ENCODE measurements at regions not wholly inside any gene's neighbourhood (a gene's known extent, or its start where the extent isn't known, plus 50 kb on each side); places are given as distances from the start of the nearest gene placed in this dataset.

DNA sequence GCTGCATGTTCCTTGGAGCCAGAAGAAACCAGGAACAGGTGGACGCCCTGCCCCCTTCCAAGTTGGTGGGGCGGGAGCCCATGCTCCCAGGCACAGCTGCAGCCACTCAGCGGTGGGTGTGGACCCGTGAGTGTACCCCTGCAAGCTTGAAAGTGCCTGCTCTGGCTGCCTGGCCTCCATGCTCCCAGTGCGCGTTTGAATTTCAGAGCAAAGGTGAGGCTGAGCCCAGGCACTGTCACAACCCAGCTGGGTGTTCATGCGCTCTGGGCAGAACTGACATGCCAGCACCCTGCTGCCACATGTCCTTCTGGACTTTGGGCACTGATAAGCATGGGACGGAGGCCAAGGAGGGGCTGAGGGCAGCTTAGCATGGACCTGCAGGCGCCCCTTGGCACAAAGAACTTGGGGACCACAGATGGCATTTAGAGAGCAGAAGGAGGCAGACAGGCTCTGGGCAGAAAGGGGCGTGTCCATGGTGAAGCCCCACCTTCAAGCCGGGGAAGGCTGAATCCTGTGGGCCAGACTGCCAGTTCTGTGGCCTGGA lies 402.0 kb upstream of the NRG3 start:
- Histone ChIP-seq H3K27ac (ENCODE audit: low read depth in 1 of 2, low read length in 2 of 2) (no peak overlapping the region), H3K4me2 (replicated peaks; ENCODE audit: extremely low read depth, low read length, poor library complexity, severe bottlenecking) (no peak overlapping the region), H4K20me1 (ENCODE audit: insufficient read depth, low read length) (no peaks in the 10 kb centered on the region), H3K4me3 (replicated peaks in 1 of 3; ENCODE audit: low read depth in 2 of 3, low read length in 3 of 3) (no peak overlapping the region), H3K27me3 (ENCODE audit: control insufficient read depth in 2 of 2, insufficient read depth in 2 of 2, low read length in 2 of 2) (no peaks in the 10 kb centered on the region), H3K36me3 (replicated peaks in 1 of 2; ENCODE audit: control insufficient read depth in 1 of 2, insufficient read depth in 2 of 2, low read length in 2 of 2) (no peaks in the 10 kb centered on the region), H3K9me3 (replicated peaks in 1 of 2; ENCODE audit: control insufficient read depth in 1 of 2, insufficient read depth in 1 of 2, low read length in 2 of 2) (peaks cover 4 to 15% of the 10 kb centered on the region in 2 donors), H3K79me2 (ENCODE audit: insufficient read depth, low read length) (no peaks in the 10 kb centered on the region), H3K9ac (ENCODE audit: insufficient read depth, low read length, poor library complexity, severe bottlenecking) (no peak overlapping the region), H2AFZ (ENCODE audit: insufficient read depth, low read depth, low read length, poor library complexity, severe bottlenecking) (no peak overlapping the region), H3K4me1 (ENCODE audit: control insufficient read depth in 1 of 2, insufficient read depth in 2 of 2, low read length in 2 of 2) (no peaks in the 10 kb centered on the region)
- no peak for DNase-seq
- Mint-ChIP-seq H3K4me3 (no peak overlapping the region), H3K9me3 (peaks cover 6 to 11% (median 9%) of the 10 kb centered on the region in 7 donors), H3K4me1 (no peaks in the 10 kb centered on the region), H3K36me3 (no peaks in the 10 kb centered on the region), H3K27ac (no peak overlapping the region), H3K27me3 (ENCODE audit: low read depth in 3 of 3) (no peaks in the 10 kb centered on the region)
- TF ChIP-seq, protein P1, sequence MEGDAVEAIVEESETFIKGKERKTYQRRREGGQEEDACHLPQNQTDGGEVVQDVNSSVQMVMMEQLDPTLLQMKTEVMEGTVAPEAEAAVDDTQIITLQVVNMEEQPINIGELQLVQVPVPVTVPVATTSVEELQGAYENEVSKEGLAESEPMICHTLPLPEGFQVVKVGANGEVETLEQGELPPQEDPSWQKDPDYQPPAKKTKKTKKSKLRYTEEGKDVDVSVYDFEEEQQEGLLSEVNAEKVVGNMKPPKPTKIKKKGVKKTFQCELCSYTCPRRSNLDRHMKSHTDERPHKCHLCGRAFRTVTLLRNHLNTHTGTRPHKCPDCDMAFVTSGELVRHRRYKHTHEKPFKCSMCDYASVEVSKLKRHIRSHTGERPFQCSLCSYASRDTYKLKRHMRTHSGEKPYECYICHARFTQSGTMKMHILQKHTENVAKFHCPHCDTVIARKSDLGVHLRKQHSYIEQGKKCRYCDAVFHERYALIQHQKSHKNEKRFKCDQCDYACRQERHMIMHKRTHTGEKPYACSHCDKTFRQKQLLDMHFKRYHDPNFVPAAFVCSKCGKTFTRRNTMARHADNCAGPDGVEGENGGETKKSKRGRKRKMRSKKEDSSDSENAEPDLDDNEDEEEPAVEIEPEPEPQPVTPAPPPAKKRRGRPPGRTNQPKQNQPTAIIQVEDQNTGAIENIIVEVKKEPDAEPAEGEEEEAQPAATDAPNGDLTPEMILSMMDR (IDR thresholded peaks at IDR 0.05): no peak
- intact Hi-C loops (cut with micrococcal nuclease): no loop called here
- 91% methylated on average over 11 of the region's 11 CpGs for WGBS (ENCODE audit: insufficient coverage)

DNA sequence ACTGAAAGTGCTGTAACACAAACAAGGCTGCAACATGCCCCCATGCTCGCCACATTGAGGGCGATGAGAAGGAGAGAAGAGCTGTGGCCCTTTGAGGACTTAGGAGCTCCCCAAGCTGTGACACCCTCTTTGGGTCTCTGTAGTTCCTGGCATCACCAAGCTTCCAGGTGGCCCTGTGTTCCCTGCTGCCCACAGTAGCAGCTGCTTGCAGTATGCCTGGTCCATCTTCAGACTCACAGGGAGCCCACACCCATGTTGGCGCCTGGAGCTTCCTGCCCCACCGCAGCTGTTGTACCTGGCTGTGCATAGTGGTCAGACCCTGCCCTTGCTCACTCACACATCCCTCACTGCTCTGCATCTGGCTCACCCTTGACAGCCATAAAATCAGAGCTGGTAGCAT lies 401.2 kb upstream of the NRG3 start:
- no peak overlapping the region for H3K4me2 ChIP-seq (replicated peaks; ENCODE audit: extremely low read depth, low read length, poor library complexity, severe bottlenecking)
- no peaks in the 10 kb centered on the region for H4K20me1 ChIP-seq (ENCODE audit: insufficient read depth, low read length)
- 94% methylated on average over 3 of the region's 4 CpGs for WGBS (ENCODE audit: insufficient coverage)
- no peaks in the 10 kb centered on the region for H3K27me3 ChIP-seq (ENCODE audit: control insufficient read depth in 2 of 2, insufficient read depth in 2 of 2, low read length in 2 of 2)
- no peaks in the 10 kb centered on the region for H3K27me3 Mint-ChIP-seq (ENCODE audit: low read depth in 3 of 3)
- intact Hi-C loops (cut with micrococcal nuclease): no loop called here
- no peak overlapping the region for H3K27ac Mint-ChIP-seq
- H3K9me3 ChIP-seq (replicated peaks in 1 of 2; ENCODE audit: control insufficient read depth in 1 of 2, insufficient read depth in 1 of 2, low read length in 2 of 2): peaks cover 4 to 15% of the 10 kb centered on the region in 2 donors
- H3K79me2 ChIP-seq (ENCODE audit: insufficient read depth, low read length): no peaks in the 10 kb centered on the region
- no peak overlapping the region for H3K4me3 Mint-ChIP-seq
- no peak overlapping the region for H3K9ac ChIP-seq (ENCODE audit: insufficient read depth, low read length, poor library complexity, severe bottlenecking)
- H3K36me3 Mint-ChIP-seq: no peaks in the 10 kb centered on the region
- no peaks in the 10 kb centered on the region for H3K4me1 ChIP-seq (ENCODE audit: control insufficient read depth in 1 of 2, insufficient read depth in 2 of 2, low read length in 2 of 2)
- H3K27ac ChIP-seq (ENCODE audit: low read depth in 1 of 2, low read length in 2 of 2): no peak overlapping the region
- TF ChIP-seq, protein P1 (IDR thresholded peaks at IDR 0.05): no peak
- H3K4me1 Mint-ChIP-seq: no peaks in the 10 kb centered on the region
- no peak overlapping the region for H2AFZ ChIP-seq (ENCODE audit: insufficient read depth, low read depth, low read length, poor library complexity, severe bottlenecking)
- no peaks in the 10 kb centered on the region for H3K36me3 ChIP-seq (replicated peaks in 1 of 2; ENCODE audit: control insufficient read depth in 1 of 2, insufficient read depth in 2 of 2, low read length in 2 of 2)
- H3K9me3 Mint-ChIP-seq: peaks cover 6 to 11% (median 9%) of the 10 kb centered on the region in 7 donors
- no peak overlapping the region for H3K4me3 ChIP-seq (replicated peaks in 1 of 3; ENCODE audit: low read depth in 2 of 3, low read length in 3 of 3)
- no peak for DNase-seq
